H9 (cell line): ENCODE measurements at regions not wholly inside any gene's neighbourhood (a gene's known extent, or its start where the extent isn't known, plus 50 kb on each side); places are given as distances from the start of the nearest gene placed in this dataset.

Experiments used
- DNase-seq: peaks from one replicate; pipeline ENCODE4 v3.0.0-alpha.2; 2017
- H2AFZ ChIP-seq: one replicate; pipeline ENCODE4 v1.6.1; 2013; ENCODE audit warnings: mild to moderate bottlenecking, low read length, control low read depth, moderate library complexity
- H2AK5ac ChIP-seq: 2 replicates; pipeline ENCODE4 v1.6.1; 2013; ENCODE audit warnings: low read length, control low read depth, mixed read lengths; ENCODE audit not compliant: insufficient read length
- H2BK120ac ChIP-seq: one replicate; pipeline ENCODE4 v1.6.1; 2013; ENCODE audit warnings: low read depth, mild to moderate bottlenecking, low read length, control low read depth, inconsistent platforms; ENCODE audit not compliant: poor library complexity, severe bottlenecking
- H2BK12ac ChIP-seq: 2 replicates; pipeline ENCODE4 v1.6.1; 2013; ENCODE audit warnings: low read length, control low read depth, mixed read lengths, low read depth; ENCODE audit not compliant: insufficient read length
- H2BK15ac ChIP-seq: 2 replicates; pipeline ENCODE4 v1.6.1; 2013; ENCODE audit warnings: low read depth, low read length, control low read depth
- H2BK20ac ChIP-seq: one replicate; pipeline ENCODE4 v1.6.1; 2013; ENCODE audit warnings: low read depth, mild to moderate bottlenecking, low read length, control low read depth, inconsistent platforms; ENCODE audit not compliant: poor library complexity, severe bottlenecking
- H2BK5ac ChIP-seq: 2 replicates; pipeline ENCODE4 v1.6.1; 2013; ENCODE audit warnings: low read length, control low read depth, mixed read lengths; ENCODE audit not compliant: insufficient read length
- H3K14ac ChIP-seq: 2 replicates; pipeline ENCODE4 v1.6.1; 2013; ENCODE audit warnings: low read length, control low read depth; ENCODE audit not compliant: insufficient read depth
- H3K18ac ChIP-seq: 2 replicates; pipeline ENCODE4 v1.6.1; 2013; ENCODE audit warnings: low read depth, mild to moderate bottlenecking, mixed read lengths, low read length, control low read depth; ENCODE audit not compliant: insufficient read length
- H3K23ac ChIP-seq: 2 replicates; pipeline ENCODE4 v1.6.1; 2013; ENCODE audit warnings: low read length, control low read depth, mixed read lengths, low read depth; ENCODE audit not compliant: insufficient read length
- H3K23me2 ChIP-seq: 2 replicates; pipeline ENCODE4 v1.6.1; 2013; ENCODE audit warnings: low read depth, mild to moderate bottlenecking, mixed read lengths, low read length, control low read depth; ENCODE audit not compliant: insufficient read length, poor library complexity, severe bottlenecking
- H3K27ac ChIP-seq: 2 replicates; pipeline ENCODE4 v1.5.1; 2013; ENCODE audit warnings: low read length, control low read depth, mixed read lengths, low read depth; ENCODE audit not compliant: insufficient read length
- H3K27me3 ChIP-seq: 2 replicates; pipeline ENCODE4 v1.6.1; 2013; ENCODE audit warnings: low read length, control low read depth, inconsistent platforms; ENCODE audit not compliant: insufficient read depth
- H3K4ac ChIP-seq: 2 replicates; pipeline ENCODE4 v1.6.1; 2013; ENCODE audit warnings: low read depth, mild to moderate bottlenecking, control low read depth, inconsistent platforms, low read length, moderate library complexity
- H3K4me1 ChIP-seq: 2 replicates; pipeline ENCODE4 v1.6.1; 2013; ENCODE audit warnings: low read length, control low read depth, inconsistent platforms; ENCODE audit not compliant: insufficient read depth
- H3K4me2 ChIP-seq: 2 replicates; pipeline ENCODE4 v1.6.1; 2013; ENCODE audit warnings: low read length, control low read depth, mixed read lengths; ENCODE audit not compliant: insufficient read length, insufficient read depth
- H3K56ac ChIP-seq: 2 replicates; pipeline ENCODE4 v1.6.1; 2013; ENCODE audit warnings: low read depth, mild to moderate bottlenecking, mixed read lengths, low read length, control low read depth; ENCODE audit not compliant: insufficient read length
- H3K79me1 ChIP-seq: 2 replicates; pipeline ENCODE4 v1.6.1; 2013; ENCODE audit warnings: low read depth, mild to moderate bottlenecking, moderate library complexity, low read length, control low read depth, inconsistent platforms; ENCODE audit not compliant: insufficient read depth, poor library complexity, severe bottlenecking
- H3K79me2 ChIP-seq: 2 replicates; pipeline ENCODE4 v1.6.1; 2013; ENCODE audit warnings: low read length, control low read depth, inconsistent platforms; ENCODE audit not compliant: insufficient read depth
- H3K9ac ChIP-seq: 2 replicates; pipeline ENCODE4 v1.6.1; 2013; ENCODE audit warnings: low read length, control low read depth, mixed read lengths; ENCODE audit not compliant: insufficient read length; ENCODE audit errors: extremely low read depth
- H3K9me3 ChIP-seq: one replicate; pipeline ENCODE4 v1.6.1; 2013; ENCODE audit warnings: low read depth, low read length, inconsistent platforms; ENCODE audit not compliant: control insufficient read depth
- H3T11ph ChIP-seq: one replicate; pipeline ENCODE4 v1.6.1; 2013; ENCODE audit warnings: mild to moderate bottlenecking, low read length, control low read depth, inconsistent platforms
- H4K20me1 ChIP-seq: one replicate; pipeline ENCODE4 v1.6.1; 2013; ENCODE audit not compliant: control insufficient read depth, insufficient read length, insufficient read depth
- H4K5ac ChIP-seq: 2 replicates; pipeline ENCODE4 v1.6.1; 2013; ENCODE audit warnings: low read depth, mild to moderate bottlenecking, mixed read lengths, low read length, control low read depth; ENCODE audit not compliant: insufficient read length
- H4K8ac ChIP-seq: replicated peaks from 2 replicates; pipeline ENCODE4 v1.6.1; 2013; ENCODE audit warnings: low read length, control low read depth, mixed read lengths, low read depth; ENCODE audit not compliant: insufficient read length
- H4K91ac ChIP-seq: 2 replicates; pipeline ENCODE4 v1.6.1; 2013; ENCODE audit warnings: low read depth, mild to moderate bottlenecking, moderate library complexity, mixed read lengths, low read length, control low read depth; ENCODE audit not compliant: insufficient read length
- H3K27ac Mint-ChIP-seq, 3 experiments: 2 replicates in 2 of 3; 3 replicates in 1 of 3; pipeline ENCODE4 v1.8.0; 2020 to 2021; ENCODE audit warnings: mixed read lengths in 3 of 3, mild to moderate bottlenecking in 1 of 3, moderate library complexity in 1 of 3
- H3K27me3 Mint-ChIP-seq: 2 replicates; pipeline ENCODE4 v1.8.0; 2021; ENCODE audit warnings: low read depth, mild to moderate bottlenecking, moderate library complexity, mixed read lengths
- H3K36me3 Mint-ChIP-seq, 3 experiments: 2 replicates in 2 of 3; 3 replicates in 1 of 3; pipeline ENCODE4 v1.8.0; 2020 to 2021; ENCODE audit warnings: low read depth in 3 of 3, mixed read lengths in 3 of 3; ENCODE audit not compliant: insufficient read depth in 1 of 3
- H3K4me1 Mint-ChIP-seq, 2 experiments: 2 replicates each; pipeline ENCODE4 v1.8.0; 2020; ENCODE audit warnings: mixed read lengths in 2 of 2
- H3K4me3 Mint-ChIP-seq, 2 experiments: 2 replicates in 1 of 2; 3 replicates in 1 of 2; pipeline ENCODE4 v1.8.0; 2020 to 2021; ENCODE audit warnings: mild to moderate bottlenecking in 2 of 2, mixed read lengths in 2 of 2, moderate library complexity in 1 of 2
- H3K9me3 Mint-ChIP-seq, 2 experiments: 2 replicates in 1 of 2; 3 replicates in 1 of 2; pipeline ENCODE4 v1.8.0; 2020; ENCODE audit warnings: mild to moderate bottlenecking in 2 of 2, mixed read lengths in 2 of 2, moderate library complexity in 1 of 2
- CTCF ChIP-seq: fragments of 200-600 bp; sonication (generic); conservative IDR thresholded peaks from 3 replicates; pipeline ENCODE4 v1.8.0; 2021; ENCODE audit warnings: antibody characterized with exemption, mild to moderate bottlenecking
- WGBS: extraction: QIAGEN DNeasy Blood & Tissue Kit; methylation state at CpG from one replicate; pipeline ENCODE4 v1.1.7; 2013; ENCODE audit warnings: missing lambda C conversion rate, low lambda C conversion rate, mixed read lengths; ENCODE audit not compliant: insufficient read length; ENCODE audit errors: extremely low coverage; 5-methylcytosine and 5-hydroxymethylcytosine counted together

GRCh38 chr7:118777308-118777707, 552.8 kb downstream of the ANKRD7 start:
- Histone ChIP-seq H3K4ac (no peak overlapping the region), H2AFZ (no peak overlapping the region), H3K23me2 (no peaks in the 10 kb centered on the region), H3K27ac (no peak overlapping the region), H3K23ac (no peak overlapping the region), H3T11ph (no peak overlapping the region), H2BK120ac (no peak overlapping the region), H3K9me3 (no peaks in the 10 kb centered on the region), H4K8ac (no peak overlapping the region), H3K79me1 (no peaks in the 10 kb centered on the region), H2AK5ac (no peak overlapping the region), H2BK12ac (no peak overlapping the region), H3K14ac (no peak overlapping the region), H3K79me2 (no peaks in the 10 kb centered on the region), H2BK15ac (no peak overlapping the region), H4K5ac (no peak overlapping the region), H3K4me2 (no peak overlapping the region), H3K56ac (no peak overlapping the region), H4K91ac (no peak overlapping the region), H3K27me3 (no peaks in the 10 kb centered on the region), H4K20me1 (no peaks in the 10 kb centered on the region), H3K9ac (no peak overlapping the region), H3K18ac (no peak overlapping the region), H3K4me1 (peaks cover 5% of the 10 kb centered on the region; the same call in 1 of the 2 replicates), H2BK5ac (no peak overlapping the region), H2BK20ac (no peak overlapping the region)
- Mint-ChIP-seq H3K27me3 (no peaks in the 10 kb centered on the region), H3K36me3 (no peaks in the 10 kb centered on the region), H3K4me3 (no peak overlapping the region), H3K9me3 (no peaks in the 10 kb centered on the region), H3K27ac (peak overlapping the region in 1 of 3 experiments; percentile 79; a peak in 1 of 7 replicates), H3K4me1 (peaks cover 6 to 13% of the 10 kb centered on the region in 2 experiments)
- no CpG with 5 or more reads among the region's 1 CpG for WGBS
- TF ChIP-seq CTCF = no peak
- DNase-seq = peak; percentile 28
